ENCODE measurements at regions not wholly inside any gene's neighbourhood (a gene's known extent, or its start where the extent isn't known, plus 50 kb on each side); places are given as distances from the start of the nearest gene placed in this dataset.
"Not testable (repeated sequence)": the region's sequence is repeated elsewhere in the genome, so short reads cannot be mapped to it uniquely, and the experiment has no call there.

GRCh38 chr4:3634281-3634857, 102.1 kb upstream of the LRPAP1 start:
- in situ Hi-C loops (cut with HindIII; ENCODE audit: low pct_unique_long_range_greater_than_20kb, low sequenced_read_pairs) = no loop called here
- no peak for DNase-seq (ENCODE audit: low read depth, low spot score)

- DNase-seq (ENCODE audit: low read depth, low spot score); in situ Hi-C loops (cut with HindIII; ENCODE audit: low pct_unique_long_range_greater_than_20kb, low sequenced_read_pairs): not testable (repeated sequence)
These were observed 101.1 kb upstream of the LRPAP1 start for GRCh38 chr4:3633277-3633676.

DNA sequence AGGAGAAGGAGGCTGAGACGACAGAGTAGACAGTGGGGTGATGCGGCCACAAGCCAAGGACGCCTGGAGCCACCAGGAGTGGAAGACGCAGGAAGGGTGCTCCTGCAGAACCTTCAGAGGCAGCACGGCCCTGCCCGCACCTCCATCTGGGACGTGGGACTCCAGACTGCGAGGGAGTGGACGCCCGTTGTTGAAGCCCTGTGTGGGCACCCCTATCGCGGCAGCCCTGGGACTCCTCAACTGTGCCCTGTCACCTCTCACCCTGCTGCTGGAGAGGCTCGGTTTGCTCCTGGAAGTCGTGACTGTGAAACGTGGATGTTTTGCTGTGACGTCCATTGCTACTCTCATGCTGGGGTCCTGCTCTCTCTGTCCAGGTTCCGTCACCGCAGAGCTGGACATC, 100.6 kb upstream of the LRPAP1 start:
- in situ Hi-C loops (cut with HindIII; ENCODE audit: low pct_unique_long_range_greater_than_20kb, low sequenced_read_pairs); DNase-seq (ENCODE audit: low read depth, low spot score): not testable (repeated sequence)

DNA sequence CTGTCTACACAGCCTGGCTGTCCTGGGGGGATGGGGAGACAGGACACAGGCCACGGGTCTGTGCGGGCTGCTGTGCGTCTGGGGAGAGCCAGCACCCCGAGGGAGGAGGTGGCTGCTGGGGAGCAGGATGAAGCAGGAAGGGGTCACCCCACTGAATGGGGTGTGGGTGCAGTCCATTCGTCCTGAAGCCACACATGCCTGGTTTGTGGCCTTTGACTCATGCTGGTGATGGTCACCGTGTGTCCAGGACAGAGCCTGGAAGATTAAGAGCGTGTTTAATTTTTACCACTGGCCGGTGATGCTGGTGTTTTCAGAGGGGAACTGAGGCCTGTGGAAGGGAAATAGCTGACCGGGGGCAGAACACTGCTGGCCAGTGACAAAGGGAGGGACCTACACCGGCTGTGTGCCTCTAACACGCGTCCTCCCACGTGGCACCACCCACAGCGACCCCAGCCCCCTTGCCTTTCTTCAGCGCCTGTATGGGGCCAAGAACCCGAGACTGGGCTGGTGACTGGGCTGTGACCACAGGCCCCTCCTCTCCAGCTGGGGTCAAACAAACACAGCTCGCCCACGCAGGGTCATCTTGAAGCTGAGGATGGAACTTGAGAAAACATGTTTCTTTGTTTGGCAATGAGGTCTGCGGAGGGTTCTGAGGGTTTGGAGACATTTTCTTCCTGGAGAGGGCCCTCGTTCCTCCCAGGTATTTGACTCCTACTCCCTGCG, 99.5 kb upstream of the LRPAP1 start:
- in situ Hi-C loops (cut with HindIII; ENCODE audit: low pct_unique_long_range_greater_than_20kb, low sequenced_read_pairs) = not testable (repeated sequence)

GRCh38 chr4:3630598-3631543, 98.6 kb upstream of the LRPAP1 start:
- in situ Hi-C loops (cut with HindIII; ENCODE audit: low pct_unique_long_range_greater_than_20kb, low sequenced_read_pairs) = no loop called here
- no peak for DNase-seq (ENCODE audit: low read depth, low spot score)

More for the DNA sequence above, 99.5 kb upstream of the LRPAP1 start:
- DNase-seq (ENCODE audit: low read depth, low spot score) = not testable (repeated sequence)

GRCh38 chr4:3630136-3630597, 97.9 kb upstream of the LRPAP1 start:
- no peak for DNase-seq (ENCODE audit: low read depth, low spot score)
- in situ Hi-C loops (cut with HindIII; ENCODE audit: low pct_unique_long_range_greater_than_20kb, low sequenced_read_pairs) = no loop called here

DNA sequence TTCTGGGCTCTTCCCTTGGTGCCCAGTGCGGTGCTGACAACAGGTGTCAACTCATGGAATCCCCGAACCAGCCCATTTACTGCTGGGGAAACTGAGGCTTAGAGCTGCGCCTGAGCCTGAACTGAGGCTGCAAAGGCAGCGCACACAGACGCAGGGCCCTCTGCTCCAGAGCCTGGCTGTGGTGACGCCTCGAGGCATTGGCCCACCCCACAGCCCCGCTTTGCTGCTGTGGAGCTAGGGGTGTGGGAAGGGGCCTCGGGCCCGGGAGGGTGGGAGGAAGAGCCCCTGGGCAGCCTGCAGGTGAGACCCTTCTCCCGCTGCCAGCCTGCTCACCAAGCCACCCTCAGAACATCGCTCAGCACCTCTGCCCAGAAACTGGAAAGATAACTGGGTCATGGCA, 97.4 kb upstream of the LRPAP1 start:
- no peak for DNase-seq (ENCODE audit: low read depth, low spot score)

DNA sequence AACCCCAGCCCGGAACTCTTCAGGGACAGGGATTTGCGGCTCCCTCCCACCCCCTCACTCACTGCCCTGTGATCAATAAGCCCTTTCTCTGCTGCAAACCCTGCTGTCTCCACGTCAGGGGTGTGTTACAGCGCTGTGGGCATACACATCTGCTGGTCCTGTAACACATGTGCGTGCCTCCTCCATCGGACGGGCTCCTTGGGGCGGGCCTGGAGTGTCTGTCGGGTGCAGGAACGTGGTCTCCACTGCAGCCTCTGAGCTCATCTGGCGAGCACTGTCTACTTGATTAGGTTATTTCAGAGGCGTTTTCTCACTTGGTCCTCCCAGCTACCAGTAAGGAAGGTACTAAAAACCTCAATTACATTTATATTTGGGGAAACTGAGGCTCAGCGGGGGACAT, 97.0 kb upstream of the LRPAP1 start:
- in situ Hi-C loops (cut with HindIII; ENCODE audit: low pct_unique_long_range_greater_than_20kb, low sequenced_read_pairs); DNase-seq (ENCODE audit: low read depth, low spot score): not testable (repeated sequence)

More for the DNA sequence above, 97.4 kb upstream of the LRPAP1 start:
- in situ Hi-C loops (cut with HindIII; ENCODE audit: low pct_unique_long_range_greater_than_20kb, low sequenced_read_pairs) = no loop called here

GRCh38 chr4:3628868-3629175, 96.6 kb upstream of the LRPAP1 start:
- in situ Hi-C loops (cut with HindIII; ENCODE audit: low pct_unique_long_range_greater_than_20kb, low sequenced_read_pairs) = no loop called here

GRCh38 chr4:3627967-3628867, 96.0 kb upstream of the LRPAP1 start:
- in situ Hi-C loops (cut with HindIII; ENCODE audit: low pct_unique_long_range_greater_than_20kb, low sequenced_read_pairs); DNase-seq (ENCODE audit: low read depth, low spot score): not testable (repeated sequence)

More at GRCh38 chr4:3628868-3629175, 96.6 kb upstream of the LRPAP1 start:
- no peak for DNase-seq (ENCODE audit: low read depth, low spot score)

DNA sequence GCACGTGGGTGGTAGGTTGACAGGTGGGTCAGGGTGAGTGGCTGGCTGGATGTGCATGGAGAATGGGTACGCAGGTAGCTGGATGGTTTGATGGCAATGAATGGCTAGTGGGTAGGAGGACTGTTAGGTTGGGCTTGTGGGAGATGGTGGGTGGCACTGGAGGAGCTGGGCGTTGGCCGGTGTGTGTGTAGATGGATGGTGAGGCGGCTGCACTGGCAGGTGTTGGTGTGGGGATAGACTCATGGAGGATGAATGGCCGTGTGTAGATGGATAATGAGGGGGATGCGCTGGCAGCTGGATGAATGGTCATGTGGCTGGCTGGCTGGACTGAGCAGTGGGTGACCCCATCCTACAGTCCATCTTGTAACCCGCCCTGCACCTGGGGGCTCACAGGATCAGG, 95.2 kb upstream of the LRPAP1 start:
- DNase-seq (ENCODE audit: low read depth, low spot score); in situ Hi-C loops (cut with HindIII; ENCODE audit: low pct_unique_long_range_greater_than_20kb, low sequenced_read_pairs): not testable (repeated sequence)

- DNase-seq (ENCODE audit: low read depth, low spot score); in situ Hi-C loops (cut with HindIII; ENCODE audit: low pct_unique_long_range_greater_than_20kb, low sequenced_read_pairs): not testable (repeated sequence)
These were observed 94.1 kb upstream of the LRPAP1 start for GRCh38 chr4:3626131-3626884.

GRCh38 chr4:3625286-3625875, 93.2 kb upstream of the LRPAP1 start:
- in situ Hi-C loops (cut with HindIII; ENCODE audit: low pct_unique_long_range_greater_than_20kb, low sequenced_read_pairs); DNase-seq (ENCODE audit: low read depth, low spot score): not testable (repeated sequence)

DNA sequence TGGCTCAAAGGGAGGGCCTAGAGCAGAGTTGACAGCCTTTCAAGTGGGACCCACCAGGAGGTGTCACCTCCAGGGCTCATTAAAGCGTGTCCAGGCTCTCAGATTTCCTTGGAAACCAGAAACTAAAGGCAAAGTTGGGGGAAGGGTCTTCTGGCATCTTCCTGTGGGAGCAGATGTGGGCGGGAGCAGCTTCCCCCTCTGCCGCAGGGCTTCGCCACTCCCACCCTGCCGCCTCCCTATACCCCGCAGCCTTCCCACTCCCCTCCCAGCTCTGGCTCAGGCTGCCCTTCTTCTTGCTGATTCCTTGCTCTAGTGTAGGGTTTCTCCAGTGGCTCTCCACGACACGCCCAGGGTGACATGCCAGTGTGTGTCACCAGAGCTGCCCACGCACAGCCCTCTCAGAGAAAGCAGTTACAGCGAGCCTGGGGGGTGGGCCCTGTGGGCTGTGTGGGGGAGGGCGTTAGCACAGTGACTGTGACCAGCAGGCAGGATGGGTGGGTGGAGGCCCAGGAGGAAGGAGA, 91.6 kb upstream of the LRPAP1 start:
- in situ Hi-C loops (cut with HindIII; ENCODE audit: low pct_unique_long_range_greater_than_20kb, low sequenced_read_pairs); DNase-seq (ENCODE audit: low read depth, low spot score): not testable (repeated sequence)

DNA sequence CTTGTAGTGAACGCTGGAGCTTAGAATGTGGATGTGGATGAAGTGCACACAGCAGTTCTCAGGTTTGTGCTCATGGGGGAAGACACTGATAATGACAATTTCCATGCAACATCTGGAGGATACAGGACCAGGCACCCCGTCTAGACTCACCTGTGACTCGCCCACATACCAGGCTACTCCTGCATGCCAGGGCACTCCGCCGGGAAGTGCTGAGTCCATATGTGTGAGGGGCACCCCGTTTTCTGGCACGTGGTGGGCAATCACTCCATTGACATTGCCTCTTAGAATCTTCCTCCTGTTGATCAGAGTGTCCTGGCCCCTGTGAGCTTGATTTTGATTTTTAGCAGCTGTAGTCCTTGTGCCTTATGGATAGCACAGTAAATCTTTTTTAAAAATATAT, 90.9 kb upstream of the LRPAP1 start:
- no peak for DNase-seq (ENCODE audit: low read depth, low spot score)
- in situ Hi-C loops (cut with HindIII; ENCODE audit: low pct_unique_long_range_greater_than_20kb, low sequenced_read_pairs) = no loop called here

GRCh38 chr4:3620365-3620764, 88.1 kb upstream of the LRPAP1 start:
- in situ Hi-C loops (cut with HindIII; ENCODE audit: low pct_unique_long_range_greater_than_20kb, low sequenced_read_pairs) = not testable (repeated sequence)
- peak; percentile 36 for DNase-seq (ENCODE audit: low read depth, low spot score)
